Tibial nerve (tissue), 4 donors: ENCODE measurements at regions not wholly inside any gene's neighbourhood (a gene's known extent, or its start where the extent isn't known, plus 50 kb on each side); places are given as distances from the start of the nearest gene placed in this dataset.

Source experiments
- CTCF ChIP-seq, 5 experiments: fragments of 200-600 bp in 3 of 5; fragments of 450-650 bp in 2 of 5; sonication (generic) in 3 of 5; IDR thresholded peaks; one replicate each; pipeline ENCODE4 v1.5.1; 2016 to 2019; ENCODE audit warnings: antibody characterized with exemption in 5 of 5, mild to moderate bottlenecking in 3 of 5, moderate library complexity in 2 of 5
- EP300 ChIP-seq, 2 donors: sonication (generic); formaldehyde crosslinking; IDR thresholded peaks; one replicate each; pipeline ENCODE4 v1.6.1; 2017; ENCODE audit warnings: antibody characterized with exemption in 2 of 2, mild to moderate bottlenecking in 1 of 2
- POLR2A ChIP-seq, 2 donors: fragments of 450-650 bp; IDR thresholded peaks; one replicate each; pipeline ENCODE4 v1.6.1; 2017; ENCODE audit warnings: antibody characterized with exemption in 2 of 2, mild to moderate bottlenecking in 2 of 2, moderate library complexity in 2 of 2

GRCh38 chr9:84456527-84456926 lies 116.0 kb upstream of the SLC28A3 start:
- TF ChIP-seq CTCF (IDR thresholded peaks at IDR 0.05) (no peak), EP300 (IDR thresholded peaks at IDR 0.05) (no peak), POLR2A (IDR thresholded peaks at IDR 0.05) (no peak)
